ENCODE measurements at regions not wholly inside any gene's neighbourhood (a gene's known extent, or its start where the extent isn't known, plus 50 kb on each side); places are given as distances from the start of the nearest gene placed in this dataset.

GRCh38 chr5:2575292-2575691 lies 176.2 kb downstream of the IRX2 start:
- Mint-ChIP-seq H3K4me1 (no peaks in the 10 kb centered on the region), H3K27ac (no peak overlapping the region), H3K27me3 (ENCODE audit: low read depth, poor library complexity) (peaks cover 51% of the 10 kb centered on the region), H3K9me3 (no peaks in the 10 kb centered on the region), H3K4me3 (no peak overlapping the region), H3K36me3 (ENCODE audit: low read depth) (no peaks in the 10 kb centered on the region)
- DNase-seq: no peak
- no peak for TF ChIP-seq CTCF (IDR thresholded peaks at IDR 0.05)

- no peak for TF ChIP-seq CTCF (IDR thresholded peaks at IDR 0.05)
- H3K36me3 Mint-ChIP-seq (ENCODE audit: low read depth): no peaks in the 10 kb centered on the region
- no peak overlapping the region for H3K4me3 Mint-ChIP-seq
- no peaks in the 10 kb centered on the region for H3K9me3 Mint-ChIP-seq
- H3K4me1 Mint-ChIP-seq: no peaks in the 10 kb centered on the region
- DNase-seq: no peak
- no peak overlapping the region for H3K27ac Mint-ChIP-seq
- H3K27me3 Mint-ChIP-seq (ENCODE audit: low read depth, poor library complexity): peaks cover 51% of the 10 kb centered on the region
These were observed 177.3 kb downstream of the IRX2 start for GRCh38 chr5:2574155-2574554.

- H3K27ac Mint-ChIP-seq: no peak overlapping the region
- peaks cover 43% of the 10 kb centered on the region for H3K27me3 Mint-ChIP-seq (ENCODE audit: low read depth, poor library complexity)
- H3K9me3 Mint-ChIP-seq: peaks cover 15% of the 10 kb centered on the region
- TF ChIP-seq CTCF (IDR thresholded peaks at IDR 0.05): no peak
- H3K36me3 Mint-ChIP-seq (ENCODE audit: low read depth): no peaks in the 10 kb centered on the region
- DNase-seq: no peak
- no peak overlapping the region for H3K4me3 Mint-ChIP-seq
- no peaks in the 10 kb centered on the region for H3K4me1 Mint-ChIP-seq
These were observed 180.9 kb downstream of the IRX2 start for GRCh38 chr5:2570586-2570985.

GRCh38 chr5:2569774-2570542 lies 181.5 kb downstream of the IRX2 start:
- H3K9me3 Mint-ChIP-seq: peaks cover 15% of the 10 kb centered on the region
- DNase-seq: no peak
- no peak overlapping the region for H3K27ac Mint-ChIP-seq
- no peak for TF ChIP-seq CTCF (IDR thresholded peaks at IDR 0.05)
- no peak overlapping the region for H3K4me3 Mint-ChIP-seq
- H3K36me3 Mint-ChIP-seq (ENCODE audit: low read depth): no peaks in the 10 kb centered on the region
- H3K27me3 Mint-ChIP-seq (ENCODE audit: low read depth, poor library complexity): peaks cover 39% of the 10 kb centered on the region
- H3K4me1 Mint-ChIP-seq: no peaks in the 10 kb centered on the region

- no peak overlapping the region for H3K4me3 Mint-ChIP-seq
- no peaks in the 10 kb centered on the region for H3K4me1 Mint-ChIP-seq
- no peaks in the 10 kb centered on the region for H3K36me3 Mint-ChIP-seq (ENCODE audit: low read depth)
- TF ChIP-seq CTCF (IDR thresholded peaks at IDR 0.05): no peak
- no peak overlapping the region for H3K27ac Mint-ChIP-seq
- H3K9me3 Mint-ChIP-seq: peaks cover 15% of the 10 kb centered on the region
- DNase-seq: no peak
- H3K27me3 Mint-ChIP-seq (ENCODE audit: low read depth, poor library complexity): peaks cover 37% of the 10 kb centered on the region
These were observed 182.3 kb downstream of the IRX2 start for GRCh38 chr5:2569176-2569575.

GRCh38 chr5:2566284-2566683 lies 185.2 kb downstream of the IRX2 start:
- DNase-seq: no peak
- Mint-ChIP-seq H3K36me3 (ENCODE audit: low read depth) (no peaks in the 10 kb centered on the region), H3K9me3 (peaks cover 18% of the 10 kb centered on the region), H3K27ac (no peak overlapping the region), H3K4me3 (no peak overlapping the region), H3K4me1 (no peaks in the 10 kb centered on the region), H3K27me3 (ENCODE audit: low read depth, poor library complexity) (peaks cover 30% of the 10 kb centered on the region)
- TF ChIP-seq CTCF (IDR thresholded peaks at IDR 0.05): no peak
